ENCODE measurements at regions not wholly inside any gene's neighbourhood (a gene's known extent, or its start where the extent isn't known, plus 50 kb on each side); places are given as distances from the start of the nearest gene placed in this dataset.

DNA sequence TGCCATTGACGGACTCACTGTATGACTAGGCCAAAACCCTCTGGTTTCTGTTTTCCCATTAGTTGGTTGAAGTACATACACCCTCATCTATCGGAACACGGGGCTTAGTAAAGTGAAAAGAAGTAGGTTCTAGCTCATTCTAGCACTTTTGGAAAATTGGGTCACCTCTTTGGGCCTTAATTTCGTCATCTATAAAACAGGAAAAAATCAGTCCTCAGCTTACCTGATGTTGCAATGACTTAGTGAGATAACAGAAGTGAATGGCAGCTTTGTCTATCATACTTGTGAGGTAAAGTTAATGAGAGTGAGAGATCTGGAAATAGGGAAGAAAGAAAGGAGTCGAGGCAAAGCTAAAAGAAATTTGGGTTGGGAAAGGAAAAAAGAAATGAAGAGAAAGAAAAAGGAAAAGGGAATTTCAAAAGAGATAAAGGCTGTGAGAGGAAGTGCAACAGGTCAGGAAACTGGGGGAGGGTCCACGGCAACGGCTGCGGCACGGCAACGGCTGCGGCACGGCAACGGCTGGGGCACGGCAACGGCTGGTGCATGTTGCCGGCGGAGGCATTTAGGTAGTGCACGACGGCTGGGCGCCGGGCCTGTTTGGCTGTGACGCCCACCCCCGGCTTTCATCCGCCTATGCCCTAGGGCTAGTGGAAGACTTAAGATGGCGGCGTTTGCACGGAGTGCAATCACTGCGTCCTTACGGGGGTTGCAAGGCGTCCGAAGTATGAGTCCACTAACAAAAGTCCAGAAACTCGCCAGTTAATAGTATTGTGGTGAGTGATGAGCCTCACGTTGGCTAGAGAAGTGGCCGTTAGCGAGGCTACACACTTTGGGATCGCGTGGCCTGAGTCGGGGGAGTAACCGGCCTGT, 91.4 kb upstream of the XIST start (continued):
- TF ChIP-seq, protein P1, sequence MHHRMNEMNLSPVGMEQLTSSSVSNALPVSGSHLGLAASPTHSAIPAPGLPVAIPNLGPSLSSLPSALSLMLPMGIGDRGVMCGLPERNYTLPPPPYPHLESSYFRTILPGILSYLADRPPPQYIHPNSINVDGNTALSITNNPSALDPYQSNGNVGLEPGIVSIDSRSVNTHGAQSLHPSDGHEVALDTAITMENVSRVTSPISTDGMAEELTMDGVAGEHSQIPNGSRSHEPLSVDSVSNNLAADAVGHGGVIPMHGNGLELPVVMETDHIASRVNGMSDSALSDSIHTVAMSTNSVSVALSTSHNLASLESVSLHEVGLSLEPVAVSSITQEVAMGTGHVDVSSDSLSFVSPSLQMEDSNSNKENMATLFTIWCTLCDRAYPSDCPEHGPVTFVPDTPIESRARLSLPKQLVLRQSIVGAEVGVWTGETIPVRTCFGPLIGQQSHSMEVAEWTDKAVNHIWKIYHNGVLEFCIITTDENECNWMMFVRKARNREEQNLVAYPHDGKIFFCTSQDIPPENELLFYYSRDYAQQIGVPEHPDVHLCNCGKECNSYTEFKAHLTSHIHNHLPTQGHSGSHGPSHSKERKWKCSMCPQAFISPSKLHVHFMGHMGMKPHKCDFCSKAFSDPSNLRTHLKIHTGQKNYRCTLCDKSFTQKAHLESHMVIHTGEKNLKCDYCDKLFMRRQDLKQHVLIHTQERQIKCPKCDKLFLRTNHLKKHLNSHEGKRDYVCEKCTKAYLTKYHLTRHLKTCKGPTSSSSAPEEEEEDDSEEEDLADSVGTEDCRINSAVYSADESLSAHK (CRISPR knock-in tag; IDR thresholded peaks at IDR 0.05; ENCODE audit: borderline replicate concordance), result 0 out of 2 replicates have a peak, but pooled peaks have one; percentile 40
- peak; percentile 71; the same call in 1 of the 2 replicates for TF ChIP-seq ZNF772 (CRISPR knock-in tag; IDR thresholded peaks at IDR 0.05)
- no peak for TF ChIP-seq ZFP37 (CRISPR knock-in tag; IDR thresholded peaks at IDR 0.05; ENCODE audit: borderline replicate concordance)
- TF ChIP-seq RAD51 (IDR thresholded peaks at IDR 0.05; ENCODE audit: borderline replicate concordance), result no peak
- TF ChIP-seq TEAD2 (CRISPR knock-in tag; IDR thresholded peaks at IDR 0.05), result no peak
- TF ChIP-seq, protein P2, sequence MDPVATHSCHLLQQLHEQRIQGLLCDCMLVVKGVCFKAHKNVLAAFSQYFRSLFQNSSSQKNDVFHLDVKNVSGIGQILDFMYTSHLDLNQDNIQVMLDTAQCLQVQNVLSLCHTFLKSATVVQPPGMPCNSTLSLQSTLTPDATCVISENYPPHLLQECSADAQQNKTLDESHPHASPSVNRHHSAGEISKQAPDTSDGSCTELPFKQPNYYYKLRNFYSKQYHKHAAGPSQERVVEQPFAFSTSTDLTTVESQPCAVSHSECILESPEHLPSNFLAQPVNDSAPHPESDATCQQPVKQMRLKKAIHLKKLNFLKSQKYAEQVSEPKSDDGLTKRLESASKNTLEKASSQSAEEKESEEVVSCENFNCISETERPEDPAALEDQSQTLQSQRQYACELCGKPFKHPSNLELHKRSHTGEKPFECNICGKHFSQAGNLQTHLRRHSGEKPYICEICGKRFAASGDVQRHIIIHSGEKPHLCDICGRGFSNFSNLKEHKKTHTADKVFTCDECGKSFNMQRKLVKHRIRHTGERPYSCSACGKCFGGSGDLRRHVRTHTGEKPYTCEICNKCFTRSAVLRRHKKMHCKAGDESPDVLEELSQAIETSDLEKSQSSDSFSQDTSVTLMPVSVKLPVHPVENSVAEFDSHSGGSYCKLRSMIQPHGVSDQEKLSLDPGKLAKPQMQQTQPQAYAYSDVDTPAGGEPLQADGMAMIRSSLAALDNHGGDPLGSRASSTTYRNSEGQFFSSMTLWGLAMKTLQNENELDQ (CRISPR knock-in tag; IDR thresholded peaks at IDR 0.05; ENCODE audit: borderline replicate concordance), result no peak
- TF ChIP-seq ZMYM2 (CRISPR knock-in tag; IDR thresholded peaks at IDR 0.05), result no peak
- no peak for TF ChIP-seq NR2F6 (IDR thresholded peaks at IDR 0.05)
- TF ChIP-seq NR2F6 (CRISPR knock-in tag; IDR thresholded peaks at IDR 0.05), result peak; percentile 61; the same call in 1 of the 2 replicates
- no peak for TF ChIP-seq SP2 (CRISPR knock-in tag; IDR thresholded peaks at IDR 0.05)
- TF ChIP-seq SAP130 (CRISPR knock-in tag; IDR thresholded peaks at IDR 0.05; ENCODE audit: low read depth), result peak; percentile 90
- peak; percentile 74 for TF ChIP-seq ZSCAN21 (CRISPR knock-in tag; IDR thresholded peaks at IDR 0.05; ENCODE audit: borderline replicate concordance)
- TF ChIP-seq, protein P3, sequence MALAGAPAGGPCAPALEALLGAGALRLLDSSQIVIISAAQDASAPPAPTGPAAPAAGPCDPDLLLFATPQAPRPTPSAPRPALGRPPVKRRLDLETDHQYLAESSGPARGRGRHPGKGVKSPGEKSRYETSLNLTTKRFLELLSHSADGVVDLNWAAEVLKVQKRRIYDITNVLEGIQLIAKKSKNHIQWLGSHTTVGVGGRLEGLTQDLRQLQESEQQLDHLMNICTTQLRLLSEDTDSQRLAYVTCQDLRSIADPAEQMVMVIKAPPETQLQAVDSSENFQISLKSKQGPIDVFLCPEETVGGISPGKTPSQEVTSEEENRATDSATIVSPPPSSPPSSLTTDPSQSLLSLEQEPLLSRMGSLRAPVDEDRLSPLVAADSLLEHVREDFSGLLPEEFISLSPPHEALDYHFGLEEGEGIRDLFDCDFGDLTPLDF (CRISPR knock-in tag; IDR thresholded peaks at IDR 0.05), result no peak
- no peak for TF ChIP-seq ISX (CRISPR knock-in tag; conservative IDR thresholded peaks at IDR 0.05)
- TF ChIP-seq MXD4 (CRISPR knock-in tag; IDR thresholded peaks at IDR 0.05), result peak; percentile 74
- TF ChIP-seq ZSCAN22 (CRISPR knock-in tag; IDR thresholded peaks at IDR 0.05), result no peak
- TF ChIP-seq, protein P4, sequence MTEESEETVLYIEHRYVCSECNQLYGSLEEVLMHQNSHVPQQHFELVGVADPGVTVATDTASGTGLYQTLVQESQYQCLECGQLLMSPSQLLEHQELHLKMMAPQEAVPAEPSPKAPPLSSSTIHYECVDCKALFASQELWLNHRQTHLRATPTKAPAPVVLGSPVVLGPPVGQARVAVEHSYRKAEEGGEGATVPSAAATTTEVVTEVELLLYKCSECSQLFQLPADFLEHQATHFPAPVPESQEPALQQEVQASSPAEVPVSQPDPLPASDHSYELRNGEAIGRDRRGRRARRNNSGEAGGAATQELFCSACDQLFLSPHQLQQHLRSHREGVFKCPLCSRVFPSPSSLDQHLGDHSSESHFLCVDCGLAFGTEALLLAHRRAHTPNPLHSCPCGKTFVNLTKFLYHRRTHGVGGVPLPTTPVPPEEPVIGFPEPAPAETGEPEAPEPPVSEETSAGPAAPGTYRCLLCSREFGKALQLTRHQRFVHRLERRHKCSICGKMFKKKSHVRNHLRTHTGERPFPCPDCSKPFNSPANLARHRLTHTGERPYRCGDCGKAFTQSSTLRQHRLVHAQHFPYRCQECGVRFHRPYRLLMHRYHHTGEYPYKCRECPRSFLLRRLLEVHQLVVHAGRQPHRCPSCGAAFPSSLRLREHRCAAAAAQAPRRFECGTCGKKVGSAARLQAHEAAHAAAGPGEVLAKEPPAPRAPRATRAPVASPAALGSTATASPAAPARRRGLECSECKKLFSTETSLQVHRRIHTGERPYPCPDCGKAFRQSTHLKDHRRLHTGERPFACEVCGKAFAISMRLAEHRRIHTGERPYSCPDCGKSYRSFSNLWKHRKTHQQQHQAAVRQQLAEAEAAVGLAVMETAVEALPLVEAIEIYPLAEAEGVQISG (CRISPR knock-in tag; IDR thresholded peaks at IDR 0.05), result peak; percentile 95
- no peak for TF ChIP-seq LCORL (IDR thresholded peaks at IDR 0.05)
- TF ChIP-seq LCORL (CRISPR knock-in tag; IDR thresholded peaks at IDR 0.05), result peak; percentile 25; the same call in 1 of the 2 replicates
- TF ChIP-seq FOXJ3 (CRISPR knock-in tag; IDR thresholded peaks at IDR 0.05; ENCODE audit: borderline replicate concordance), result peak; percentile 60; the same call in 1 of the 2 replicates
- TF ChIP-seq ASH2L (IDR thresholded peaks at IDR 0.05; ENCODE audit: insufficient read length, low read depth, low read length), result peak; percentile 90
- peak; percentile 97 for TF ChIP-seq KAT8 (CRISPR knock-in tag; IDR thresholded peaks at IDR 0.05)
- no peak for TF ChIP-seq NFE2 (CRISPR knock-in tag; IDR thresholded peaks at IDR 0.05)
